SK-N-SH treated with all-trans-retinoic acid at 6 μM for 48 hours (cell line): ENCODE measurements at regions not wholly inside any gene's neighbourhood (a gene's known extent, or its start where the extent isn't known, plus 50 kb on each side); places are given as distances from the start of the nearest gene placed in this dataset.
"Not testable (repeated sequence)": the region's sequence is repeated elsewhere in the genome, so short reads cannot be mapped to it uniquely, and the experiment has no call there.

ENCODE experiments used
- ARNTL ChIP-seq: fragments of 450-650 bp; formaldehyde crosslinking; IDR thresholded peaks from 2 replicates; pipeline ENCODE4 v1.5.0; 2020; ENCODE audit warnings: low read depth, mild to moderate bottlenecking, moderate library complexity, borderline replicate concordance
- ZFP30 ChIP-seq: fragments of 450-650 bp; formaldehyde crosslinking; IDR thresholded peaks from 2 replicates; pipeline ENCODE4 v1.5.0; 2022; ENCODE audit warnings: mild to moderate bottlenecking, moderate library complexity
- ZNF565 ChIP-seq: fragments of 450-650 bp; formaldehyde crosslinking; conservative IDR thresholded peaks from 2 replicates; pipeline ENCODE4 v1.5.0; 2020; ENCODE audit warnings: low read depth, mild to moderate bottlenecking, moderate library complexity

DNA sequence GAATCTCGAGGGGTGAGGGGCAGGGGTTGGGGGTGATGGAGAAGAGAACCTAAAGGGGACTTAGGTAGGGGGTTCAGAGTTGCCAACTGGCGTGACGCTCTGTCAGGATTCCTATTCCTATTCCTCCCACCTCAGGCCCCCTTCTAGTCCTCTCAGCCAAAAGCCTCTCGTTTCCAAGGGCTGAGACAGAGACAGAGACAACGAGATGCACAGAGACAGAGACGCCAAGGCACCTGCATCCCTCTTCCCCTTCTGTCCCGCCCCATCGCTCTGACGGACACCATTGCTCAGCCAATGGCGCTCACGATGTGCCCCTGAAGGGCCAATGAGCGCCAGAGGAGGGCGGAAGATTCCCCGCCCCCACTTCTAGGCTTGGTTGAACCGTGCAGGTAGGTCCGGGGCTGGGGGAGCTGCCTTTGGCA is 129.5 kb upstream of the PLEKHM1 start:
- TF ChIP-seq ARNTL (CRISPR knock-in tag); ZFP30; ZNF565 (CRISPR knock-in tag): not testable (repeated sequence)
